GM23338 (cell line): ENCODE measurements at regions not wholly inside any gene's neighbourhood (a gene's known extent, or its start where the extent isn't known, plus 50 kb on each side); places are given as distances from the start of the nearest gene placed in this dataset.

ENCODE experiments used
- ATAC-seq: fragments of 200-7000 bp; cut with Tn5 transposase; 3 replicates; pipeline ENCODE4 v1.9.1; 2020
- DNase-seq: peaks from one replicate; pipeline ENCODE4 v3.0.0-alpha.2; 2015; ENCODE audit warnings: low spot score
- H2AFZ ChIP-seq: fragments of 200-600 bp; sonication (generic); 2 replicates; pipeline ENCODE4 v1.8.0; 2016; ENCODE audit warnings: antibody characterized with exemption, mild to moderate bottlenecking, moderate library complexity
- H3F3A ChIP-seq: fragments of 200-600 bp; sonication (generic); replicated peaks from 2 replicates; pipeline ENCODE4 v1.8.0; 2017; ENCODE audit warnings: antibody characterized with exemption, mixed run types, low read depth
- H3K27ac ChIP-seq: fragments of 200-600 bp; sonication (generic); 2 replicates; pipeline ENCODE4 v1.6.1; 2016; ENCODE audit warnings: low read depth
- H3K27me3 ChIP-seq: fragments of 200-600 bp; sonication (generic); 2 replicates; pipeline ENCODE4 v1.8.0; 2016; ENCODE audit warnings: mild to moderate bottlenecking, mixed run types, moderate library complexity; ENCODE audit not compliant: insufficient read depth
- H3K36me3 ChIP-seq: fragments of 200-600 bp; sonication (generic); 2 replicates; pipeline ENCODE4 v1.8.0; 2016; ENCODE audit warnings: mild to moderate bottlenecking; ENCODE audit not compliant: insufficient read depth
- H3K4me1 ChIP-seq: fragments of 200-600 bp; sonication (generic); 2 replicates; pipeline ENCODE4 v1.8.0; 2016; ENCODE audit warnings: mild to moderate bottlenecking, moderate library complexity; ENCODE audit not compliant: insufficient read depth
- H3K4me2 ChIP-seq: fragments of 200-600 bp; sonication (generic); 2 replicates; pipeline ENCODE4 v1.7.1; 2017; ENCODE audit warnings: mixed run types
- H3K4me3 ChIP-seq: fragments of 200-600 bp; sonication (generic); 2 replicates; pipeline ENCODE4 v1.6.1; 2016; ENCODE audit warnings: mixed run types
- H3K79me2 ChIP-seq: fragments of 200-600 bp; sonication (generic); replicated peaks from 2 replicates; pipeline ENCODE4 v1.8.0; 2017; ENCODE audit warnings: mild to moderate bottlenecking; ENCODE audit not compliant: insufficient read depth
- H3K9me2 ChIP-seq: fragments of 200-600 bp; sonication (generic); 2 replicates; pipeline ENCODE4 v1.8.0; 2017; ENCODE audit not compliant: insufficient read depth
- H4K20me1 ChIP-seq: fragments of 200-600 bp; sonication (generic); replicated peaks from 2 replicates; pipeline ENCODE4 v1.8.0; 2017; ENCODE audit warnings: mild to moderate bottlenecking; ENCODE audit not compliant: insufficient read depth
- H3K27ac Mint-ChIP-seq: 2 replicates; pipeline ENCODE4 v1.8.0; 2020; ENCODE audit warnings: inconsistent platforms, mild to moderate bottlenecking, moderate library complexity, mixed read lengths
- H3K27me3 Mint-ChIP-seq: 3 replicates; pipeline ENCODE4 v1.8.0; 2022; ENCODE audit warnings: low read depth, mild to moderate bottlenecking, moderate library complexity, mixed read lengths, inconsistent platforms; ENCODE audit not compliant: insufficient read depth, poor library complexity
- H3K36me3 Mint-ChIP-seq: 3 replicates; pipeline ENCODE4 v1.8.0; 2021; ENCODE audit warnings: low read depth, mild to moderate bottlenecking, inconsistent platforms, moderate library complexity, mixed read lengths
- H3K4me1 Mint-ChIP-seq: 3 replicates; pipeline ENCODE4 v1.8.0; 2020; ENCODE audit warnings: mild to moderate bottlenecking, inconsistent platforms, mixed read lengths
- H3K4me3 Mint-ChIP-seq: 3 replicates; pipeline ENCODE4 v1.8.0; 2021; ENCODE audit warnings: moderate library complexity, mild to moderate bottlenecking, inconsistent platforms, mixed read lengths
- H3K9me3 Mint-ChIP-seq: 3 replicates; pipeline ENCODE4 v1.8.0; 2020; ENCODE audit warnings: moderate library complexity, mild to moderate bottlenecking, inconsistent platforms, mixed read lengths
- CREB1 ChIP-seq: fragments of 250-450 bp; sonication (Bioruptor Pico); IDR thresholded peaks from 2 replicates; pipeline ENCODE4 v1.5.0; 2020; ENCODE audit warnings: low read depth, mild to moderate bottlenecking, moderate library complexity
- CTCF ChIP-seq, 2 experiments: fragments of 200-600 bp in 1 of 2; sonication (generic) in 1 of 2; conservative IDR thresholded peaks; 2 replicates each; pipeline versions ENCODE4 v1.5.1 to v1.6.1; 2016 to 2017; ENCODE audit warnings: antibody characterized with exemption in 2 of 2, low read depth in 2 of 2, mild to moderate bottlenecking in 2 of 2, moderate library complexity in 1 of 2
- EZH2 ChIP-seq: fragments of 200-600 bp; sonication (generic); IDR thresholded peaks from one replicate; pipeline ENCODE4 v1.8.0; 2017; ENCODE audit warnings: antibody characterized with exemption, mild to moderate bottlenecking, low read depth; ENCODE audit not compliant: unreplicated experiment
- JUNB ChIP-seq: IDR thresholded peaks from one replicate; pipeline ENCODE4 v1.6.1; 2016; ENCODE audit warnings: antibody characterized with exemption; ENCODE audit not compliant: unreplicated experiment
- NANOG ChIP-seq: IDR thresholded peaks from 2 replicates; pipeline ENCODE4 v1.6.1; 2016; ENCODE audit warnings: antibody characterized with exemption, borderline replicate concordance
- POLR2AphosphoS5 ChIP-seq: IDR thresholded peaks from 2 replicates; pipeline ENCODE4 v1.6.1; 2016; ENCODE audit warnings: antibody characterized with exemption, low read depth
- REST ChIP-seq: IDR thresholded peaks from one replicate; pipeline ENCODE4 v1.6.1; 2018; ENCODE audit warnings: antibody characterized with exemption; ENCODE audit not compliant: unreplicated experiment
- ZNF114 ChIP-seq: fragments of 250-450 bp; sonication (Bioruptor Pico); IDR thresholded peaks from 2 replicates; pipeline ENCODE4 v1.5.0; 2020; ENCODE audit warnings: mild to moderate bottlenecking, moderate library complexity
- ZNF462 ChIP-seq: fragments of 250-450 bp; sonication (Bioruptor Pico); IDR thresholded peaks from 2 replicates; pipeline ENCODE4 v1.5.0; 2020; ENCODE audit warnings: mild to moderate bottlenecking, moderate library complexity
- TF ChIP-seq, protein P1 (sequence below): IDR thresholded peaks from 2 replicates; pipeline ENCODE4 v1.6.1; 2016; ENCODE audit warnings: antibody characterized with exemption

GRCh38 chr10:128242641-128243040, 116.4 kb upstream of the MKI67 start:
- no peak overlapping the region for H3K4me2 ChIP-seq
- ATAC-seq: peak; percentile 25; the same call in 1 of the 3 replicates
- no peaks in the 10 kb centered on the region for H3K9me2 ChIP-seq
- no peaks in the 10 kb centered on the region for H3K27me3 ChIP-seq
- H3K4me1 ChIP-seq: no peaks in the 10 kb centered on the region
- Mint-ChIP-seq H3K27me3 (peaks cover 3% of the 10 kb centered on the region), H3K36me3 (no peaks in the 10 kb centered on the region), H3K4me3 (no peak overlapping the region), H3K9me3 (peaks cover 4% of the 10 kb centered on the region; the same call in 1 of the 3 replicates), H3K27ac (no peak overlapping the region), H3K4me1 (no peaks in the 10 kb centered on the region; the same call in 2 of the 3 replicates)
- H4K20me1 ChIP-seq: no peaks in the 10 kb centered on the region
- H3K79me2 ChIP-seq: no peaks in the 10 kb centered on the region
- TF ChIP-seq CREB1: no peak
- no peak for TF ChIP-seq NANOG
- no peak for TF ChIP-seq ZNF114
- TF ChIP-seq, protein P1, sequence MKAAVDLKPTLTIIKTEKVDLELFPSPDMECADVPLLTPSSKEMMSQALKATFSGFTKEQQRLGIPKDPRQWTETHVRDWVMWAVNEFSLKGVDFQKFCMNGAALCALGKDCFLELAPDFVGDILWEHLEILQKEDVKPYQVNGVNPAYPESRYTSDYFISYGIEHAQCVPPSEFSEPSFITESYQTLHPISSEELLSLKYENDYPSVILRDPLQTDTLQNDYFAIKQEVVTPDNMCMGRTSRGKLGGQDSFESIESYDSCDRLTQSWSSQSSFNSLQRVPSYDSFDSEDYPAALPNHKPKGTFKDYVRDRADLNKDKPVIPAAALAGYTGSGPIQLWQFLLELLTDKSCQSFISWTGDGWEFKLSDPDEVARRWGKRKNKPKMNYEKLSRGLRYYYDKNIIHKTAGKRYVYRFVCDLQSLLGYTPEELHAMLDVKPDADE: no peak
- TF ChIP-seq EZH2: no peak
- TF ChIP-seq POLR2AphosphoS5: no peak
- TF ChIP-seq JUNB: no peak
- peak; percentile 22 to 37; a peak in 3 of 4 replicates for TF ChIP-seq CTCF (conservative IDR thresholded peaks at IDR 0.05; ENCODE audit: low read depth in 2 of 2)
- TF ChIP-seq REST: no peak
- DNase-seq: peak; percentile 22
- H3K4me3 ChIP-seq: no peak overlapping the region
- no peak overlapping the region for H3K27ac ChIP-seq
- no peak overlapping the region for H2AFZ ChIP-seq
- H3K36me3 ChIP-seq: no peaks in the 10 kb centered on the region
- no peaks in the 10 kb centered on the region for H3F3A ChIP-seq

DNA sequence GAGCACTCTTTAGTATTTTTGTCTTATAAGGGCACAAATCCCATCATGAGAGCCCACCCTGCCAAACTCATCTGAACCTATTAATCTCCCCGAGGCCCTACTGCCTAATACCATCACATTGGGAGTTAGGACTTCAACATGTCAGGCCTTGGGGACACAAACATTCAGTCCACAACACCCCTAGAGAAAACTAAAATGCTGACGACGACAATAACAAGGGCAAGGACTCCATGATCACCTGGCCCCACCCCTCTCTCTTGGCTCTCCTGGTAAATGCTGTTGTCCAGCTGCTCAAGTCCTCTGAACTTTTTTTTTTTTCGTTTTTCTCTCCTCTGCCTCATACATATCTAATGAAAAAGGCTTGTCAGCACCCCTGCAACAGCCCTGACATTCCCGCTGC, 118.8 kb upstream of the MKI67 start:
- ATAC-seq: no peak
- no peak for TF ChIP-seq EZH2
- no peak for TF ChIP-seq ZNF462 (CRISPR knock-in tag)
- TF ChIP-seq CREB1: no peak

More for the DNA sequence above, 118.8 kb upstream of the MKI67 start:
- Histone ChIP-seq H3K27ac (no peak overlapping the region), H4K20me1 (no peaks in the 10 kb centered on the region), H3K4me3 (no peak overlapping the region), H3F3A (no peaks in the 10 kb centered on the region), H2AFZ (no peak overlapping the region), H3K4me1 (no peaks in the 10 kb centered on the region), H3K4me2 (no peak overlapping the region), H3K27me3 (no peaks in the 10 kb centered on the region), H3K9me2 (no peaks in the 10 kb centered on the region), H3K79me2 (no peaks in the 10 kb centered on the region), H3K36me3 (no peaks in the 10 kb centered on the region)
- no peak for DNase-seq
- H3K27ac Mint-ChIP-seq: no peak overlapping the region
- peaks cover 3% of the 10 kb centered on the region for H3K27me3 Mint-ChIP-seq
- peaks cover 4% of the 10 kb centered on the region; the same call in 1 of the 3 replicates for H3K9me3 Mint-ChIP-seq
- no peaks in the 10 kb centered on the region; the same call in 2 of the 3 replicates for H3K4me1 Mint-ChIP-seq
- H3K36me3 Mint-ChIP-seq: no peaks in the 10 kb centered on the region
- H3K4me3 Mint-ChIP-seq: no peak overlapping the region
